Choroid plexus epithelial cell (primary cell): ENCODE measurements at regions not wholly inside any gene's neighbourhood (a gene's known extent, or its start where the extent isn't known, plus 50 kb on each side); places are given as distances from the start of the nearest gene placed in this dataset.
A peak's percentile ranks its signal among the peaks of the same experiment; 100 is the strongest.

Source experiments
- DNase-seq: peaks from one replicate; pipeline ENCODE4 v3.0.0-alpha.2; 2010; ENCODE audit warnings: low read depth
- H3K4me3 ChIP-seq: 2 replicates; pipeline ENCODE4 v1.5.1; 2011; ENCODE audit warnings: low read depth, mild to moderate bottlenecking, control low read depth, low read length, moderate library complexity
- CTCF ChIP-seq: conservative IDR thresholded peaks from 2 replicates; pipeline ENCODE4 v1.5.1; 2011; ENCODE audit warnings: low read depth, mild to moderate bottlenecking, control low read depth, inconsistent platforms, low read length, moderate library complexity

GRCh38 chr10:130834170-130834569 is 477.4 kb downstream of the TCERG1L start:
- TF ChIP-seq CTCF = no peak
- no peak overlapping the region for H3K4me3 ChIP-seq
- DNase-seq = no peak

- TF ChIP-seq CTCF = no peak
- no peak overlapping the region for H3K4me3 ChIP-seq
- DNase-seq = no peak
Observed at GRCh38 chr10:130834573-130834972, 476.9 kb downstream of the TCERG1L start.

- no peak overlapping the region for H3K4me3 ChIP-seq
- DNase-seq = no peak
- no peak for TF ChIP-seq CTCF
Observed at GRCh38 chr10:130835068-130835467, 476.5 kb downstream of the TCERG1L start.

GRCh38 chr10:130836344-130836743 is 475.2 kb downstream of the TCERG1L start:
- H3K4me3 ChIP-seq = no peak overlapping the region
- TF ChIP-seq CTCF = no peak
- no peak for DNase-seq

GRCh38 chr10:130843051-130843653 is 468.4 kb downstream of the TCERG1L start:
- no peak for DNase-seq
- H3K4me3 ChIP-seq = no peak overlapping the region
- TF ChIP-seq CTCF = no peak

GRCh38 chr10:130844310-130844709 is 467.2 kb downstream of the TCERG1L start:
- no peak overlapping the region for H3K4me3 ChIP-seq

More at GRCh38 chr10:130844310-130844709, 467.2 kb downstream of the TCERG1L start:
- peak; percentile 10 for DNase-seq
- TF ChIP-seq CTCF = no peak
